CD14-positive monocyte (primary cell): ENCODE measurements at regions not wholly inside any gene's neighbourhood (a gene's known extent, or its start where the extent isn't known, plus 50 kb on each side); places are given as distances from the start of the nearest gene placed in this dataset.
A peak's percentile ranks its signal among the peaks of the same experiment; 100 is the strongest.

ENCODE experiments used
- DNase-seq, 3 donors: peaks; one replicate each; pipeline ENCODE4 v3.0.0-alpha.2; 2011 to 2022
- H2AFZ ChIP-seq: 2 replicates; pipeline ENCODE4 v1.6.0; 2012; ENCODE audit warnings: mild to moderate bottlenecking, low read depth, low read length, inconsistent platforms; ENCODE audit not compliant: insufficient read depth, poor library complexity, severe bottlenecking
- H3K27ac ChIP-seq, 2 donors: 1 replicate in 1 of 2; 2 replicates in 1 of 2; pipeline ENCODE4 v1.5.1; 2012 to 2013; ENCODE audit warnings: low read length in 2 of 2, control low read depth in 1 of 2, inconsistent platforms in 1 of 2, low read depth in 1 of 2, mild to moderate bottlenecking in 1 of 2
- H3K27me3 ChIP-seq, 2 donors: one replicate each; pipeline versions ENCODE4 v1.6.0 to v1.6.1; 2011 to 2013; ENCODE audit warnings: low read length in 2 of 2; ENCODE audit not compliant: control insufficient read depth in 2 of 2, insufficient read depth in 2 of 2
- H3K36me3 ChIP-seq, 2 donors: replicated peaks in 1 of 2; 1 replicate in 1 of 2; 2 replicates in 1 of 2; pipeline versions ENCODE4 v1.5.1 to v1.6.1; 2012 to 2013; ENCODE audit warnings: low read length in 2 of 2, control low read depth in 1 of 2, inconsistent platforms in 1 of 2, mild to moderate bottlenecking in 1 of 2; ENCODE audit not compliant: insufficient read depth in 2 of 2, control insufficient read depth in 1 of 2
- H3K4me1 ChIP-seq, 2 donors: 1 replicate in 1 of 2; 2 replicates in 1 of 2; pipeline versions ENCODE4 v1.5.1 to v1.6.1; 2012 to 2013; ENCODE audit warnings: low read length in 2 of 2, control low read depth in 1 of 2, inconsistent platforms in 1 of 2, mild to moderate bottlenecking in 1 of 2, moderate library complexity in 1 of 2; ENCODE audit not compliant: insufficient read depth in 2 of 2, control insufficient read depth in 1 of 2
- H3K4me2 ChIP-seq: replicated peaks from 2 replicates; pipeline ENCODE3; 2012; ENCODE audit warnings: low read length, moderate library complexity, mild to moderate bottlenecking; ENCODE audit not compliant: poor library complexity, severe bottlenecking; ENCODE audit errors: extremely low read depth
- H3K4me3 ChIP-seq, 3 experiments: fragments of 200-600 bp in 1 of 3; sonication (generic) in 1 of 3; replicated peaks in 1 of 3; 1 replicate in 2 of 3; 2 replicates in 1 of 3; pipeline ENCODE4 v1.5.1; 2011 to 2013; ENCODE audit warnings: low read length in 3 of 3, mild to moderate bottlenecking in 3 of 3, control low read depth in 2 of 3, low read depth in 2 of 3, inconsistent platforms in 1 of 3, moderate library complexity in 1 of 3
- H3K79me2 ChIP-seq: 2 replicates; pipeline ENCODE4 v1.6.0; 2012; ENCODE audit warnings: mild to moderate bottlenecking, control low read depth, inconsistent platforms, low read length, moderate library complexity; ENCODE audit not compliant: insufficient read depth
- H3K9ac ChIP-seq: 2 replicates; pipeline ENCODE4 v1.6.0; 2017; ENCODE audit warnings: low read length, mild to moderate bottlenecking; ENCODE audit not compliant: insufficient read depth, poor library complexity, severe bottlenecking
- H3K9me3 ChIP-seq, 2 donors: replicated peaks in 1 of 2; 1 replicate in 1 of 2; 2 replicates in 1 of 2; pipeline versions ENCODE4 v1.5.1 to v1.6.1; 2012 to 2013; ENCODE audit warnings: low read length in 2 of 2, control low read depth in 1 of 2; ENCODE audit not compliant: control insufficient read depth in 1 of 2, insufficient read depth in 1 of 2
- H4K20me1 ChIP-seq: 2 replicates; pipeline ENCODE4 v1.6.0; 2012; ENCODE audit warnings: mild to moderate bottlenecking, low read length, control low read depth, moderate library complexity; ENCODE audit not compliant: insufficient read depth
- H3K27ac Mint-ChIP-seq, 7 donors: one replicate each; pipeline ENCODE4 v1.8.0; 2020; ENCODE audit warnings: mild to moderate bottlenecking in 7 of 7, mixed read lengths in 7 of 7, moderate library complexity in 6 of 7, inconsistent platforms in 2 of 7
- H3K27me3 Mint-ChIP-seq, 3 donors: one replicate each; pipeline ENCODE4 v1.8.0; 2021 to 2022; ENCODE audit warnings: low read depth in 3 of 3, mild to moderate bottlenecking in 3 of 3, mixed read lengths in 3 of 3, moderate library complexity in 3 of 3, inconsistent platforms in 1 of 3
- H3K36me3 Mint-ChIP-seq, 2 donors: one replicate each; pipeline ENCODE4 v1.8.0; 2020; ENCODE audit warnings: mixed read lengths in 2 of 2, inconsistent platforms in 1 of 2, mild to moderate bottlenecking in 1 of 2
- H3K4me1 Mint-ChIP-seq: one replicate; pipeline ENCODE4 v1.8.0; 2020; ENCODE audit warnings: mild to moderate bottlenecking, mixed read lengths
- H3K4me3 Mint-ChIP-seq, 2 donors: one replicate each; pipeline ENCODE4 v1.8.0; 2020; ENCODE audit warnings: mild to moderate bottlenecking in 2 of 2, mixed read lengths in 2 of 2, moderate library complexity in 1 of 2
- H3K9me3 Mint-ChIP-seq, 7 donors: one replicate each; pipeline ENCODE4 v1.8.0; 2020 to 2022; ENCODE audit warnings: mixed read lengths in 7 of 7, mild to moderate bottlenecking in 6 of 7, moderate library complexity in 6 of 7, inconsistent platforms in 2 of 7
- CTCF ChIP-seq: fragments of 200-600 bp; IDR thresholded peaks from one replicate; pipeline ENCODE4 v1.8.0; 2022; ENCODE audit warnings: antibody characterized with exemption, mild to moderate bottlenecking
- WGBS: methylation state at CpG from one replicate; pipeline ENCODE4 v1.1.5; 2013; ENCODE audit warnings: missing lambda C conversion rate; ENCODE audit not compliant: insufficient coverage; 5-methylcytosine and 5-hydroxymethylcytosine counted together
- intact Hi-C, 2 donors: fragments of 100-400 bp; cut with micrococcal nuclease; formaldehyde crosslinking; loops; one replicate each; pipeline versions ENCODE4 v1.15.0 to v1.15.1; 2023

GRCh38 chr18:62458868-62459716, 63.7 kb upstream of the ZCCHC2 start:
- H3K9ac ChIP-seq = no peak overlapping the region
- H3K79me2 ChIP-seq = no peaks in the 10 kb centered on the region
- Mint-ChIP-seq H3K9me3 (peaks cover 0 to 5% (median 0%) of the 10 kb centered on the region in 7 donors), H3K27ac (peak overlapping the region in 2 of 7 donors; percentile 45 to 72), H3K4me3 (no peak overlapping the region), H3K27me3 (peaks cover 0 to 4% (median 0%) of the 10 kb centered on the region in 3 donors), H3K36me3 (peaks cover 0 to 3% of the 10 kb centered on the region in 2 donors), H3K4me1 (peaks cover 35% of the 10 kb centered on the region)
- no peaks in the 10 kb centered on the region for H3K36me3 ChIP-seq
- no peak for DNase-seq
- intact Hi-C loops = loop anchor here in 1 of 2 donors (10.0 kb wide), 1 partner anchor 66 kb away; the partner anchor contains the start of gene ZCCHC2
- no peak overlapping the region for H3K4me3 ChIP-seq
- H2AFZ ChIP-seq = peak overlapping the region; percentile 55
- H4K20me1 ChIP-seq = no peaks in the 10 kb centered on the region
- WGBS = 92% methylated on average over 7 of the region's 12 CpGs
- peaks cover 37 to 56% of the 10 kb centered on the region in 2 donors for H3K4me1 ChIP-seq
- no peak overlapping the region for H3K4me2 ChIP-seq
- no peaks in the 10 kb centered on the region for H3K27me3 ChIP-seq
- no peak overlapping the region for H3K27ac ChIP-seq
- no peak for TF ChIP-seq CTCF
- no peaks in the 10 kb centered on the region for H3K9me3 ChIP-seq

DNA sequence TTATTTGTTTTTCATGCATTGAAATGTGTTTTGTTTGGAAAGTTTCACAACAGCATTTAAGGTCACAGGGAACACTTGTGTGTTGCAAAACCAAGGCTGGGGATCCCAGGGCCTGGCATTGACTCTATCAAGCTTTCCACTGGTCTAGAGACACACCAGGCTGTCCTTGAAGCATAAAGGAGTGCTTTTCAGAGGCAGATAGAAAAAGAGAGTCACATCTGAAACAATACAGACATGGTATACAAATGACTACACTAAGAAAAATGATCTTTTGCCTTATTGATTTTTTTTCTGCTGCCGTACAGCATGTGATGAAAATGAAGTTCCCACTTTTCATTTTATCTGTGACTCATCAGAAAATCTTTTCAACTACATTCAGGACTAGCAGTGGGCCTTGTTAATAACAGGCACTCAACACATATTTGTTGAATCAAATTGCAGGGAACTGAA, 61.9 kb upstream of the ZCCHC2 start:
- H3K27ac ChIP-seq = peak overlapping the region; percentile 72 to 91
- peak overlapping the region in 2 of 3 experiments; percentile 20 to 66 for H3K4me3 ChIP-seq
- peaks cover 40 to 52% of the 10 kb centered on the region in 2 donors for H3K4me1 ChIP-seq
- no peaks in the 10 kb centered on the region for H3K36me3 ChIP-seq
- peak overlapping the region; percentile 61 for H3K9ac ChIP-seq
- peak overlapping the region in 1 of 2 donors; percentile 66 for H3K4me3 Mint-ChIP-seq
- H4K20me1 ChIP-seq = no peaks in the 10 kb centered on the region
- TF ChIP-seq CTCF = no peak
- H3K9me3 Mint-ChIP-seq = peaks cover 0 to 6% (median 0%) of the 10 kb centered on the region in 7 donors
- intact Hi-C loops = loop anchor here in 1 of 2 donors (5.0 kb wide), 1 partner anchor 34 kb away; no protein-coding TSS in a partner anchor
- H3K79me2 ChIP-seq = no peaks in the 10 kb centered on the region
- H2AFZ ChIP-seq = peak overlapping the region; percentile 74
- H3K27me3 Mint-ChIP-seq = no peaks in the 10 kb centered on the region
- no peaks in the 10 kb centered on the region for H3K9me3 ChIP-seq
- H3K27ac Mint-ChIP-seq = peak overlapping the region; percentile 90 to 97 (median 92)
- DNase-seq = peak; percentile 53 to 85 (median 71)
- H3K36me3 Mint-ChIP-seq = peaks cover 0 to 3% of the 10 kb centered on the region in 2 donors
- peaks cover 38% of the 10 kb centered on the region for H3K4me1 Mint-ChIP-seq
- H3K4me2 ChIP-seq = peak overlapping the region; percentile 75
- no peaks in the 10 kb centered on the region for H3K27me3 ChIP-seq
- no CpG with 5 or more reads among the region's 1 CpG for WGBS
